ENCODE measurements at regions not wholly inside any gene's neighbourhood (a gene's known extent, or its start where the extent isn't known, plus 50 kb on each side); places are given as distances from the start of the nearest gene placed in this dataset.

DNA sequence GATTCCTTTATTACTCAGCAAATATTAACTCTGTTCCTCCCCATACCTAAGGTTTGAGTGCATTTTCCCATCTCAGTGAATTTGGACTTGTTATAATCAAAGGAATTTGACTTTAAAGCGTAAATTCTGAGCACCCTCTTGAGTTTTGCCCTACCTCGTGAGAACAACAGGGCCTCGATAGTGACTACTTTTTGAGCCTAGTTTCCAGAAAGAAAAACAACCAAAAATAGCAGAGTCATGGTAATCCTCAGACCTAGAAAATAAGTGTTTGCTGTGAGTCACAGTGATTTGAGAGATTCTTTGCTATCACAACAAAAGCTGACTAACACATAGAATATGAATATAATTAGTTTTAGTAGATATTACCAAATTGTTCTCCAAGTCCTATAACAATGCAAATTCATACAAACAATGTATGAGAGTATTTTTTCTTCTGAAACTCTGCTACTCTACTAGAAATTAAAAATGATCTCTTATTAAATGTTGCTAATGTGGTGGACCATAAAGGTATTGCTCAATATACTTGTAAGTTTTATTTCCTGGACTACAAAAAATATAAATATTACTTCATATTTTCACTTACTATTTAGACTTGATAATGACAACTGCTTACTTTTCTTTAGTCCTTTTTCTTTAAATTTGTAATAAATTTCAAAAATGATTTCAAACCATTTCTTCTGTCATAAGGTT, 759.7 kb downstream of the BRINP1 start:
- Histone ChIP-seq H3K4me3 (ENCODE audit: low read depth, low read length) (no peak overlapping the region), H3K9me3 (ENCODE audit: control insufficient read depth, insufficient read depth, low read depth, low read length) (no peaks in the 10 kb centered on the region), H3K4me1 (ENCODE audit: control insufficient read depth, insufficient read depth, low read length) (no peaks in the 10 kb centered on the region), H3K27ac (ENCODE audit: extremely low read depth, low read depth, low read length) (no peak overlapping the region), H3K36me3 (ENCODE audit: control insufficient read depth in 2 of 2, insufficient read depth in 1 of 2, low read length in 2 of 2) (no peaks in the 10 kb centered on the region)
- ChIA-PET POLR2A (no interaction called here), CTCF (no interaction called here)
- TF ChIP-seq ZNF19 (tag by site-specific recombination; IDR thresholded peaks at IDR 0.05; ENCODE audit: low read depth) (no peak), GLI4 (tag by site-specific recombination; IDR thresholded peaks at IDR 0.05) (no peak), EGR2 (tag by site-specific recombination; IDR thresholded peaks at IDR 0.05; ENCODE audit: low read depth) (no peak), SP7 (tag by site-specific recombination; IDR thresholded peaks at IDR 0.05) (no peak), ZBTB7A (tag by site-specific recombination; IDR thresholded peaks at IDR 0.05; ENCODE audit: low read depth) (no peak), ZNF639 (tag by site-specific recombination; IDR thresholded peaks at IDR 0.05) (no peak), ZNF121 (tag by site-specific recombination; IDR thresholded peaks at IDR 0.05) (no peak), ZNF843 (tag by site-specific recombination; IDR thresholded peaks at IDR 0.05) (no peak), KLF8 (tag by site-specific recombination; IDR thresholded peaks at IDR 0.05) (no peak), ZNF10 (tag by site-specific recombination; IDR thresholded peaks at IDR 0.05) (no peak), ZNF324 (tag by site-specific recombination; IDR thresholded peaks at IDR 0.05) (no peak), ZNF155 (tag by site-specific recombination; IDR thresholded peaks at IDR 0.05) (no peak)

DNA sequence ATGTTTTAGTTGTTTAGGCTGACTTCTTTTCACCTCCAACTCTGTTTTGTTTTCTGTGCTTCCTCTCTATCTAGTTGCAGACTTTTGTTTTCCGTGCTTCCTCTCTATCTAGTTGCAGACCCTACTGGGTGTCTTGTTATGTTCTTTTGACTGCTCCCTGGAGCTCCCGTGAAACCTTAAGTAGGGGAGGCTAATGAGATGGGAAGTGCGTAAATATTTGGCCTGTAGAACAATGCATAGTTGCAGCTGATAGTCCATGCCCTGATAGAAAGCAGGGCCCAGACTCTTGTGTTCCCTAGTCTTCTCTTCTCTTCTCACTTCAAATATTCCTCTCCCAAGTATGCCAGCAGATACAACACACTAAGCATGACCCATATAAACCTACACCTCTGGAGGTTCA, 757.0 kb downstream of the BRINP1 start:
- Histone ChIP-seq H3K27ac (ENCODE audit: extremely low read depth, low read depth, low read length) (no peak overlapping the region), H3K9me3 (ENCODE audit: control insufficient read depth, insufficient read depth, low read depth, low read length) (no peaks in the 10 kb centered on the region), H3K4me3 (ENCODE audit: low read depth, low read length) (no peak overlapping the region), H3K36me3 (ENCODE audit: control insufficient read depth in 2 of 2, insufficient read depth in 1 of 2, low read length in 2 of 2) (no peaks in the 10 kb centered on the region), H3K4me1 (ENCODE audit: control insufficient read depth, insufficient read depth, low read length) (no peaks in the 10 kb centered on the region)
- POLR2A ChIA-PET = no interaction called here
- no peak for TF ChIP-seq ZEB2 (tag by site-specific recombination; IDR thresholded peaks at IDR 0.05)
- TF ChIP-seq ZNF155 (tag by site-specific recombination; IDR thresholded peaks at IDR 0.05) = no peak
- TF ChIP-seq, protein P1, sequence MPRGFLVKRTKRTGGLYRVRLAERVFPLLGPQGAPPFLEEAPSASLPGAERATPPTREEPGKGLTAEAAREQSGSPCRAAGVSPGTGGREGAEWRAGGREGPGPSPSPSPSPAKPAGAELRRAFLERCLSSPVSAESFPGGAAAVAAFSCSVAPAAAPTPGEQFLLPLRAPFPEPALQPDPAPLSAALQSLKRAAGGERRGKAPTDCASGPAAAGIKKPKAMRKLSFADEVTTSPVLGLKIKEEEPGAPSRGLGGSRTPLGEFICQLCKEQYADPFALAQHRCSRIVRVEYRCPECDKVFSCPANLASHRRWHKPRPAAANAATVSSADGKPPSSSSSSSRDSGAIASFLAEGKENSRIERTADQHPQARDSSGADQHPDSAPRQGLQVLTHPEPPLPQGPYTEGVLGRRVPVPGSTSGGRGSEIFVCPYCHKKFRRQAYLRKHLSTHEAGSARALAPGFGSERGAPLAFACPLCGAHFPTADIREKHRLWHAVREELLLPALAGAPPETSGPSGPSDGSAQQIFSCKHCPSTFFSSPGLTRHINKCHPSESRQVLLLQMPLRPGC (tag by site-specific recombination; IDR thresholded peaks at IDR 0.05) = no peak
- no peak for TF ChIP-seq GLI4 (tag by site-specific recombination; IDR thresholded peaks at IDR 0.05)
- TF ChIP-seq ZNF610 (tag by site-specific recombination; IDR thresholded peaks at IDR 0.05; ENCODE audit: borderline replicate concordance) = no peak
- TF ChIP-seq ZNF394 (tag by site-specific recombination; IDR thresholded peaks at IDR 0.05; ENCODE audit: borderline replicate concordance) = no peak
- no peak for TF ChIP-seq ZNF473 (tag by site-specific recombination; IDR thresholded peaks at IDR 0.05)
- TF ChIP-seq OVOL3 (tag by site-specific recombination; IDR thresholded peaks at IDR 0.05) = no peak
- TF ChIP-seq ZIC2 (tag by site-specific recombination; IDR thresholded peaks at IDR 0.05) = no peak
- no peak for TF ChIP-seq ZNF391 (tag by site-specific recombination; IDR thresholded peaks at IDR 0.05; ENCODE audit: borderline replicate concordance, low read depth)
- no peak for TF ChIP-seq ZNF133 (tag by site-specific recombination; IDR thresholded peaks at IDR 0.05)
- TF ChIP-seq ZBTB6 (tag by site-specific recombination; IDR thresholded peaks at IDR 0.05) = no peak
- TF ChIP-seq ZNF843 (tag by site-specific recombination; IDR thresholded peaks at IDR 0.05) = no peak
- no peak for TF ChIP-seq ZNF423 (tag by site-specific recombination; IDR thresholded peaks at IDR 0.05)
- TF ChIP-seq ZNF530 (tag by site-specific recombination; IDR thresholded peaks at IDR 0.05; ENCODE audit: low read depth) = no peak
- no peak for TF ChIP-seq ZNF202 (tag by site-specific recombination; IDR thresholded peaks at IDR 0.05; ENCODE audit: borderline replicate concordance)
- TF ChIP-seq MYNN (tag by site-specific recombination; IDR thresholded peaks at IDR 0.05; ENCODE audit: borderline replicate concordance) = no peak
- CTCF ChIA-PET = interaction anchor here (0.6 kb wide), 1 partner anchor 1360 kb away, joined by 3 read pairs; no protein-coding TSS in a partner anchor

Measured in HEK293 (cell line).